H9 (cell line): ENCODE measurements at regions not wholly inside any gene's neighbourhood (a gene's known extent, or its start where the extent isn't known, plus 50 kb on each side); places are given as distances from the start of the nearest gene placed in this dataset.

Experiments used
- DNase-seq: peaks from one replicate; pipeline ENCODE4 v3.0.0-alpha.2; 2017
- H2AFZ ChIP-seq: one replicate; pipeline ENCODE4 v1.6.1; 2013; ENCODE audit warnings: mild to moderate bottlenecking, low read length, control low read depth, moderate library complexity
- H2AK5ac ChIP-seq: 2 replicates; pipeline ENCODE4 v1.6.1; 2013; ENCODE audit warnings: low read length, control low read depth, mixed read lengths; ENCODE audit not compliant: insufficient read length
- H2BK120ac ChIP-seq: one replicate; pipeline ENCODE4 v1.6.1; 2013; ENCODE audit warnings: low read depth, mild to moderate bottlenecking, low read length, control low read depth, inconsistent platforms; ENCODE audit not compliant: poor library complexity, severe bottlenecking
- H2BK12ac ChIP-seq: 2 replicates; pipeline ENCODE4 v1.6.1; 2013; ENCODE audit warnings: low read length, control low read depth, mixed read lengths, low read depth; ENCODE audit not compliant: insufficient read length
- H2BK15ac ChIP-seq: 2 replicates; pipeline ENCODE4 v1.6.1; 2013; ENCODE audit warnings: low read depth, low read length, control low read depth
- H2BK20ac ChIP-seq: one replicate; pipeline ENCODE4 v1.6.1; 2013; ENCODE audit warnings: low read depth, mild to moderate bottlenecking, low read length, control low read depth, inconsistent platforms; ENCODE audit not compliant: poor library complexity, severe bottlenecking
- H2BK5ac ChIP-seq: 2 replicates; pipeline ENCODE4 v1.6.1; 2013; ENCODE audit warnings: low read length, control low read depth, mixed read lengths; ENCODE audit not compliant: insufficient read length
- H3K14ac ChIP-seq: 2 replicates; pipeline ENCODE4 v1.6.1; 2013; ENCODE audit warnings: low read length, control low read depth; ENCODE audit not compliant: insufficient read depth
- H3K18ac ChIP-seq: 2 replicates; pipeline ENCODE4 v1.6.1; 2013; ENCODE audit warnings: low read depth, mild to moderate bottlenecking, mixed read lengths, low read length, control low read depth; ENCODE audit not compliant: insufficient read length
- H3K23ac ChIP-seq: 2 replicates; pipeline ENCODE4 v1.6.1; 2013; ENCODE audit warnings: low read length, control low read depth, mixed read lengths, low read depth; ENCODE audit not compliant: insufficient read length
- H3K23me2 ChIP-seq: 2 replicates; pipeline ENCODE4 v1.6.1; 2013; ENCODE audit warnings: low read depth, mild to moderate bottlenecking, mixed read lengths, low read length, control low read depth; ENCODE audit not compliant: insufficient read length, poor library complexity, severe bottlenecking
- H3K27ac ChIP-seq: 2 replicates; pipeline ENCODE4 v1.5.1; 2013; ENCODE audit warnings: low read length, control low read depth, mixed read lengths, low read depth; ENCODE audit not compliant: insufficient read length
- H3K27me3 ChIP-seq: 2 replicates; pipeline ENCODE4 v1.6.1; 2013; ENCODE audit warnings: low read length, control low read depth, inconsistent platforms; ENCODE audit not compliant: insufficient read depth
- H3K4ac ChIP-seq: 2 replicates; pipeline ENCODE4 v1.6.1; 2013; ENCODE audit warnings: low read depth, mild to moderate bottlenecking, control low read depth, inconsistent platforms, low read length, moderate library complexity
- H3K4me1 ChIP-seq: 2 replicates; pipeline ENCODE4 v1.6.1; 2013; ENCODE audit warnings: low read length, control low read depth, inconsistent platforms; ENCODE audit not compliant: insufficient read depth
- H3K4me2 ChIP-seq: 2 replicates; pipeline ENCODE4 v1.6.1; 2013; ENCODE audit warnings: low read length, control low read depth, mixed read lengths; ENCODE audit not compliant: insufficient read length, insufficient read depth
- H3K56ac ChIP-seq: 2 replicates; pipeline ENCODE4 v1.6.1; 2013; ENCODE audit warnings: low read depth, mild to moderate bottlenecking, mixed read lengths, low read length, control low read depth; ENCODE audit not compliant: insufficient read length
- H3K79me1 ChIP-seq: 2 replicates; pipeline ENCODE4 v1.6.1; 2013; ENCODE audit warnings: low read depth, mild to moderate bottlenecking, moderate library complexity, low read length, control low read depth, inconsistent platforms; ENCODE audit not compliant: insufficient read depth, poor library complexity, severe bottlenecking
- H3K79me2 ChIP-seq: 2 replicates; pipeline ENCODE4 v1.6.1; 2013; ENCODE audit warnings: low read length, control low read depth, inconsistent platforms; ENCODE audit not compliant: insufficient read depth
- H3K9ac ChIP-seq: 2 replicates; pipeline ENCODE4 v1.6.1; 2013; ENCODE audit warnings: low read length, control low read depth, mixed read lengths; ENCODE audit not compliant: insufficient read length; ENCODE audit errors: extremely low read depth
- H3K9me3 ChIP-seq: one replicate; pipeline ENCODE4 v1.6.1; 2013; ENCODE audit warnings: low read depth, low read length, inconsistent platforms; ENCODE audit not compliant: control insufficient read depth
- H3T11ph ChIP-seq: one replicate; pipeline ENCODE4 v1.6.1; 2013; ENCODE audit warnings: mild to moderate bottlenecking, low read length, control low read depth, inconsistent platforms
- H4K20me1 ChIP-seq: one replicate; pipeline ENCODE4 v1.6.1; 2013; ENCODE audit not compliant: control insufficient read depth, insufficient read length, insufficient read depth
- H4K5ac ChIP-seq: 2 replicates; pipeline ENCODE4 v1.6.1; 2013; ENCODE audit warnings: low read depth, mild to moderate bottlenecking, mixed read lengths, low read length, control low read depth; ENCODE audit not compliant: insufficient read length
- H4K8ac ChIP-seq: replicated peaks from 2 replicates; pipeline ENCODE4 v1.6.1; 2013; ENCODE audit warnings: low read length, control low read depth, mixed read lengths, low read depth; ENCODE audit not compliant: insufficient read length
- H4K91ac ChIP-seq: 2 replicates; pipeline ENCODE4 v1.6.1; 2013; ENCODE audit warnings: low read depth, mild to moderate bottlenecking, moderate library complexity, mixed read lengths, low read length, control low read depth; ENCODE audit not compliant: insufficient read length
- H3K27ac Mint-ChIP-seq, 3 experiments: 2 replicates in 2 of 3; 3 replicates in 1 of 3; pipeline ENCODE4 v1.8.0; 2020 to 2021; ENCODE audit warnings: mixed read lengths in 3 of 3, mild to moderate bottlenecking in 1 of 3, moderate library complexity in 1 of 3
- H3K27me3 Mint-ChIP-seq: 2 replicates; pipeline ENCODE4 v1.8.0; 2021; ENCODE audit warnings: low read depth, mild to moderate bottlenecking, moderate library complexity, mixed read lengths
- H3K36me3 Mint-ChIP-seq, 3 experiments: 2 replicates in 2 of 3; 3 replicates in 1 of 3; pipeline ENCODE4 v1.8.0; 2020 to 2021; ENCODE audit warnings: low read depth in 3 of 3, mixed read lengths in 3 of 3; ENCODE audit not compliant: insufficient read depth in 1 of 3
- H3K4me1 Mint-ChIP-seq, 2 experiments: 2 replicates each; pipeline ENCODE4 v1.8.0; 2020; ENCODE audit warnings: mixed read lengths in 2 of 2
- H3K4me3 Mint-ChIP-seq, 2 experiments: 2 replicates in 1 of 2; 3 replicates in 1 of 2; pipeline ENCODE4 v1.8.0; 2020 to 2021; ENCODE audit warnings: mild to moderate bottlenecking in 2 of 2, mixed read lengths in 2 of 2, moderate library complexity in 1 of 2
- H3K9me3 Mint-ChIP-seq, 2 experiments: 2 replicates in 1 of 2; 3 replicates in 1 of 2; pipeline ENCODE4 v1.8.0; 2020; ENCODE audit warnings: mild to moderate bottlenecking in 2 of 2, mixed read lengths in 2 of 2, moderate library complexity in 1 of 2
- CTCF ChIP-seq: fragments of 200-600 bp; sonication (generic); conservative IDR thresholded peaks from 3 replicates; pipeline ENCODE4 v1.8.0; 2021; ENCODE audit warnings: antibody characterized with exemption, mild to moderate bottlenecking

GRCh38 chr6:90424580-90424979, 127.9 kb upstream of the BACH2 start:
- Histone ChIP-seq H3K56ac (no peak overlapping the region), H3K23me2 (no peaks in the 10 kb centered on the region), H3K4me1 (no peaks in the 10 kb centered on the region), H3K9ac (no peak overlapping the region), H2BK20ac (no peak overlapping the region), H3K4ac (no peak overlapping the region), H4K20me1 (no peaks in the 10 kb centered on the region), H2AFZ (no peak overlapping the region), H3K79me1 (no peaks in the 10 kb centered on the region), H2BK120ac (no peak overlapping the region), H4K8ac (no peak overlapping the region), H3K9me3 (peaks cover 5% of the 10 kb centered on the region), H2BK15ac (no peak overlapping the region), H3K27ac (no peak overlapping the region), H3K18ac (no peak overlapping the region), H3K79me2 (no peaks in the 10 kb centered on the region), H3K4me2 (no peak overlapping the region), H3K23ac (no peak overlapping the region), H4K91ac (no peak overlapping the region), H2BK12ac (no peak overlapping the region), H2AK5ac (no peak overlapping the region), H3K27me3 (no peaks in the 10 kb centered on the region), H2BK5ac (no peak overlapping the region), H3T11ph (no peak overlapping the region), H3K14ac (no peak overlapping the region), H4K5ac (no peak overlapping the region)
- no peak for DNase-seq
- Mint-ChIP-seq H3K27ac (no peak overlapping the region), H3K4me1 (no peaks in the 10 kb centered on the region), H3K27me3 (peaks cover 1% of the 10 kb centered on the region), H3K4me3 (no peak overlapping the region), H3K9me3 (peaks cover 8 to 11% of the 10 kb centered on the region in 2 experiments), H3K36me3 (peaks cover 3 to 5% (median 3%) of the 10 kb centered on the region in 3 experiments; a peak in 6 of 7 replicates)
- TF ChIP-seq CTCF = no peak
